Caco-2 (cell line): ENCODE measurements at regions not wholly inside any gene's neighbourhood (a gene's known extent, or its start where the extent isn't known, plus 50 kb on each side); places are given as distances from the start of the nearest gene placed in this dataset.

Source experiments
- BruUV-seq: library from RNA; stranded (reverse); fragments of 400-500 nt; replicated peaks from 2 replicates; lab custom pipeline; 2021; lab: Mats Ljungman, UMichigan
- CTCF ChIA-PET: fragments of 300-600 bp; sonication (Branson Sonifier 250); formaldehyde crosslinking; loops from one replicate; lab custom pipeline; 2022; ENCODE audit warnings: antibody characterized with exemption; lab: Charles Lee
- POLR2A ChIA-PET: fragments of 300-600 bp; sonication (Branson Sonifier 250); formaldehyde crosslinking; loops from one replicate; lab custom pipeline; 2022; ENCODE audit warnings: antibody characterized with exemption; lab: Charles Lee
- DNase-seq, 2 experiments: peaks; one replicate each; pipeline versions ENCODE4 v3.0.0 to v3.0.0-alpha.2; 2020 to 2022
- H3K27me3 ChIP-seq: replicated peaks from 2 replicates; pipeline ENCODE4 v1.6.0; 2011; ENCODE audit warnings: low read length; ENCODE audit not compliant: control insufficient read depth, insufficient read depth
- H3K36me3 ChIP-seq: 2 replicates; pipeline ENCODE4 v1.5.1; 2011; ENCODE audit warnings: low read length; ENCODE audit not compliant: control insufficient read depth, insufficient read depth
- H3K4me1 ChIP-seq: fragments of 250-450 bp; sonication (Bioruptor Pico); 2 replicates; pipeline ENCODE4 v1.5.1; 2020; ENCODE audit warnings: mild to moderate bottlenecking
- H3K4me3 ChIP-seq: 2 replicates; pipeline ENCODE4 v1.5.1; 2011; ENCODE audit warnings: low read depth, mild to moderate bottlenecking, control low read depth, low read length
- H3K9me3 ChIP-seq: fragments of 250-450 bp; sonication (Bioruptor Pico); 2 replicates; pipeline ENCODE4 v1.5.1; 2020; ENCODE audit warnings: mild to moderate bottlenecking, moderate library complexity
- H3K27ac Mint-ChIP-seq: one replicate; pipeline ENCODE4 v1.8.0; 2022; ENCODE audit warnings: mixed read lengths; ENCODE audit not compliant: unreplicated experiment
- H3K27me3 Mint-ChIP-seq: one replicate; pipeline ENCODE4 v1.8.0; 2022; ENCODE audit warnings: mixed read lengths; ENCODE audit not compliant: insufficient read depth, unreplicated experiment
- H3K36me3 Mint-ChIP-seq: one replicate; pipeline ENCODE4 v1.8.0; 2022; ENCODE audit warnings: mild to moderate bottlenecking, mixed read lengths; ENCODE audit not compliant: insufficient read depth, unreplicated experiment
- H3K4me1 Mint-ChIP-seq: one replicate; pipeline ENCODE4 v1.8.0; 2022; ENCODE audit warnings: low read depth, mixed read lengths; ENCODE audit not compliant: unreplicated experiment
- H3K4me3 Mint-ChIP-seq: one replicate; pipeline ENCODE4 v1.8.0; 2022; ENCODE audit warnings: mild to moderate bottlenecking, moderate library complexity, mixed read lengths; ENCODE audit not compliant: unreplicated experiment
- H3K9me3 Mint-ChIP-seq: one replicate; pipeline ENCODE4 v1.8.0; 2022; ENCODE audit warnings: mixed read lengths; ENCODE audit not compliant: unreplicated experiment
- intact Hi-C: fragments of 100-400 bp; cut with micrococcal nuclease; formaldehyde crosslinking; loops from one replicate; pipeline ENCODE4 v1.10.0; 2022; ENCODE audit not compliant: unreplicated experiment
- TF ChIP-seq, protein P1 (sequence below), 2 experiments: fragments of 200-600 bp in 1 of 2; IDR thresholded peaks; 1 replicate in 1 of 2; 2 replicates in 1 of 2; pipeline versions ENCODE4 v1.5.1 to v1.8.0; 2011 to 2022; ENCODE audit warnings: antibody characterized with exemption in 1 of 2, control low read depth in 1 of 2, inconsistent platforms in 1 of 2, low read depth in 1 of 2, low read length in 1 of 2, mild to moderate bottlenecking in 1 of 2, moderate library complexity in 1 of 2; ENCODE audit not compliant: insufficient read depth in 1 of 2, severe bottlenecking in 1 of 2, unreplicated experiment in 1 of 2

DNA sequence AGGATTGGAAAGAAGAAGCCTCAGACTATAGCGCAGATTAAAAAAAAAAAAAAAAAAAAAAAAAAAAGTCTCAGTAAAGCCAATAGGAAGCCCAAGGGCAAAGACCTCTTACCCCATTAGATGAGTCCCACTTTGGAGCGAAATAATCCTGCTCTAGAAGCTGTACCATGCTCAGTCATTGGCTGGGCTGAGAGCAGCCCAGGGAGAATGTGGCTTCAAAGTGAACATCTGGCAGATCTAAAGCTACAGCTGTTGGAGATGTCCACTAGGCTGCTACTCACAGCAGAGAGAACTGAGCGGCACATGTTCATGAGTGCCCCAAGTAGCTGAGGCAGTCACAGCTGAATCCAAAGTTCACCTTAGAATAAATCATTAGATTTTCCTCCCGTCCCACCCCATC, 560.9 kb downstream of the MED13L start:
- no peaks in the 10 kb centered on the region for H3K27me3 ChIP-seq
- H3K9me3 ChIP-seq, result no peaks in the 10 kb centered on the region
- H3K36me3 ChIP-seq, result no peaks in the 10 kb centered on the region
- TF ChIP-seq, protein P1, sequence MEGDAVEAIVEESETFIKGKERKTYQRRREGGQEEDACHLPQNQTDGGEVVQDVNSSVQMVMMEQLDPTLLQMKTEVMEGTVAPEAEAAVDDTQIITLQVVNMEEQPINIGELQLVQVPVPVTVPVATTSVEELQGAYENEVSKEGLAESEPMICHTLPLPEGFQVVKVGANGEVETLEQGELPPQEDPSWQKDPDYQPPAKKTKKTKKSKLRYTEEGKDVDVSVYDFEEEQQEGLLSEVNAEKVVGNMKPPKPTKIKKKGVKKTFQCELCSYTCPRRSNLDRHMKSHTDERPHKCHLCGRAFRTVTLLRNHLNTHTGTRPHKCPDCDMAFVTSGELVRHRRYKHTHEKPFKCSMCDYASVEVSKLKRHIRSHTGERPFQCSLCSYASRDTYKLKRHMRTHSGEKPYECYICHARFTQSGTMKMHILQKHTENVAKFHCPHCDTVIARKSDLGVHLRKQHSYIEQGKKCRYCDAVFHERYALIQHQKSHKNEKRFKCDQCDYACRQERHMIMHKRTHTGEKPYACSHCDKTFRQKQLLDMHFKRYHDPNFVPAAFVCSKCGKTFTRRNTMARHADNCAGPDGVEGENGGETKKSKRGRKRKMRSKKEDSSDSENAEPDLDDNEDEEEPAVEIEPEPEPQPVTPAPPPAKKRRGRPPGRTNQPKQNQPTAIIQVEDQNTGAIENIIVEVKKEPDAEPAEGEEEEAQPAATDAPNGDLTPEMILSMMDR (IDR thresholded peaks at IDR 0.05; ENCODE audit: insufficient read depth in 1 of 2, low read depth in 1 of 2, low read length in 1 of 2, severe bottlenecking in 1 of 2, unreplicated experiment in 1 of 2), result no peak
- no peaks in the 10 kb centered on the region for H3K4me1 Mint-ChIP-seq
- intact Hi-C loops, result no loop called here
- H3K4me3 Mint-ChIP-seq, result no peak overlapping the region
- H3K4me1 ChIP-seq, result no peaks in the 10 kb centered on the region
- no TSS peak for BruUV-seq
- no peak overlapping the region for H3K4me3 ChIP-seq
- H3K36me3 Mint-ChIP-seq, result no peaks in the 10 kb centered on the region
- POLR2A ChIA-PET, result no interaction called here
- H3K27me3 Mint-ChIP-seq, result peaks cover 11% of the 10 kb centered on the region
- CTCF ChIA-PET, result no interaction called here
- H3K9me3 Mint-ChIP-seq, result no peaks in the 10 kb centered on the region
- DNase-seq, result no peak
- no peak overlapping the region for H3K27ac Mint-ChIP-seq

DNA sequence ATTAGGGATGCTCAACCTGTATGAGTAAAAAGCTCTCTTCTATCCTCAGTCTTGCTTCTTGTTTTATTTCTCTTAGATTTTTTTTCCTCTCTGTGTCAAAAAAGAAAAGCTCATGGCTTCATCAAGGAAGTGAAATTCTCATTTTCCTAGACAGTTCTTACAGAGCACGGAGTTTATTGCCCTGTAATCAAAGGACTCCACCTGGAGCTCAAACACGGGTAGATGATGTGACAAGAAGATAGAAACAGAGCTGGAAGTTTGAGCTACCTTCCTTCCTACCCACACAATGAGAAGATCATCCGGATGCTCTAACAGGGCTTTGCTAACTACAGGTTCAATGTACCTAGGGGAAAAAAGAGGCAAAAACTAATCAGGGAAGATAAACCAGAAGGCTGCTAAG, 564.8 kb downstream of the MED13L start:
- Mint-ChIP-seq H3K36me3 (no peaks in the 10 kb centered on the region), H3K9me3 (no peaks in the 10 kb centered on the region), H3K27me3 (peaks cover 11% of the 10 kb centered on the region), H3K4me3 (no peak overlapping the region), H3K4me1 (no peaks in the 10 kb centered on the region), H3K27ac (no peak overlapping the region)
- Histone ChIP-seq H3K4me1 (no peaks in the 10 kb centered on the region), H3K36me3 (no peaks in the 10 kb centered on the region), H3K9me3 (no peaks in the 10 kb centered on the region), H3K27me3 (no peaks in the 10 kb centered on the region), H3K4me3 (no peak overlapping the region)
- no peak for DNase-seq
- no TSS peak for BruUV-seq
- CTCF ChIA-PET, result interaction anchor here (0.6 kb wide), 1 partner anchor 1151 kb away, joined by 3 read pairs; no protein-coding TSS in a partner anchor
- intact Hi-C loops, result no loop called here
- TF ChIP-seq, protein P1 (IDR thresholded peaks at IDR 0.05; ENCODE audit: insufficient read depth in 1 of 2, low read depth in 1 of 2, low read length in 1 of 2, severe bottlenecking in 1 of 2, unreplicated experiment in 1 of 2), result no peak
- POLR2A ChIA-PET, result no interaction called here

DNA sequence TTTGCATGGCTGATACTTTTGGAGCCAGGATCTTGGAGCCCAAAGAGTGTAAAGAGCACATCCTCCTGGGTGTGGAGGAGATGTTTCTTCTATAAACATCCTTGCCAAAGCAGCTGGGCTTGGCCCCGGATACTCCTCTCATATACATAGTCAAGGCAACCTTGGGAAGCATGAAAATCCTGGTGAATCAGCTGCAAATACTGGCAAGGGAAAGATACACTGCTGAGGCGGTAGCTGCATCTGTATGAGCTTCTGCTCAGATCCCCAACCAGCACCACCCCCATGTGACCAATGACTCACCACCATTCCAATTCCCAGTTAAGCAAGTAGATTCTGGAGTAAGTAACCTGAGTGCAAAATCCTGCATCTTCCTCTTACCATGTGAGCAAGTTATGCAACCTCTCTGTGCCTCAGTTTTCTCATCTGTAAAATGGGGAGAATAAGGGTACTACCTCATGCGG, 567.4 kb downstream of the MED13L start:
- Histone ChIP-seq H3K9me3 (no peaks in the 10 kb centered on the region), H3K27me3 (no peaks in the 10 kb centered on the region), H3K4me3 (no peak overlapping the region), H3K36me3 (no peaks in the 10 kb centered on the region), H3K4me1 (no peaks in the 10 kb centered on the region)
- Mint-ChIP-seq H3K27me3 (peaks cover 11% of the 10 kb centered on the region), H3K27ac (no peak overlapping the region), H3K4me3 (no peak overlapping the region), H3K36me3 (no peaks in the 10 kb centered on the region), H3K4me1 (no peaks in the 10 kb centered on the region), H3K9me3 (no peaks in the 10 kb centered on the region)
- ChIA-PET POLR2A (interaction anchor here (0.6 kb wide), 1 partner anchor 119 kb away, joined by 3 read pairs; no protein-coding TSS in a partner anchor), CTCF (no interaction called here)
- BruUV-seq, result no TSS peak
- no peak for DNase-seq
- TF ChIP-seq, protein P1 (IDR thresholded peaks at IDR 0.05; ENCODE audit: insufficient read depth in 1 of 2, low read depth in 1 of 2, low read length in 1 of 2, severe bottlenecking in 1 of 2, unreplicated experiment in 1 of 2), result no peak
- intact Hi-C loops, result no loop called here
